Ectodermal cell (in vitro differentiated cells): ENCODE measurements at regions not wholly inside any gene's neighbourhood (a gene's known extent, or its start where the extent isn't known, plus 50 kb on each side); places are given as distances from the start of the nearest gene placed in this dataset.
"Not testable (repeated sequence)": the region's sequence is repeated elsewhere in the genome, so short reads cannot be mapped to it uniquely, and the experiment has no call there.

Experiments
- H3K27ac ChIP-seq: 2 replicates; pipeline ENCODE4 v1.7.0; 2013; ENCODE audit warnings: mild to moderate bottlenecking, low read depth, low read length; ENCODE audit not compliant: insufficient read depth, poor library complexity, severe bottlenecking
- H3K27me3 ChIP-seq: 2 replicates; pipeline ENCODE4 v1.7.0; 2013; ENCODE audit warnings: mild to moderate bottlenecking, low read length; ENCODE audit not compliant: insufficient read depth, control insufficient read depth, poor library complexity, severe bottlenecking
- H3K36me3 ChIP-seq: one replicate; pipeline ENCODE4 v1.7.0; 2013; ENCODE audit warnings: low read length; ENCODE audit not compliant: control insufficient read depth, insufficient read depth
- H3K4me1 ChIP-seq: one replicate; pipeline ENCODE4 v1.7.0; 2013; ENCODE audit warnings: low read length; ENCODE audit not compliant: control insufficient read depth, insufficient read depth
- H3K4me3 ChIP-seq: 2 replicates; pipeline ENCODE4 v1.7.0; 2013; ENCODE audit warnings: low read depth, low read length, control low read depth; ENCODE audit not compliant: insufficient read depth
- H3K9me3 ChIP-seq: 2 replicates; pipeline ENCODE4 v1.7.0; 2013; ENCODE audit warnings: mild to moderate bottlenecking, low read length, moderate library complexity; ENCODE audit not compliant: control insufficient read depth
- WGBS, 2 experiments: methylation state at CpG; one replicate each; pipeline ENCODE4 v1.1.7; 2013; ENCODE audit warnings: missing lambda C conversion rate in 2 of 2; 5-methylcytosine and 5-hydroxymethylcytosine counted together

DNA sequence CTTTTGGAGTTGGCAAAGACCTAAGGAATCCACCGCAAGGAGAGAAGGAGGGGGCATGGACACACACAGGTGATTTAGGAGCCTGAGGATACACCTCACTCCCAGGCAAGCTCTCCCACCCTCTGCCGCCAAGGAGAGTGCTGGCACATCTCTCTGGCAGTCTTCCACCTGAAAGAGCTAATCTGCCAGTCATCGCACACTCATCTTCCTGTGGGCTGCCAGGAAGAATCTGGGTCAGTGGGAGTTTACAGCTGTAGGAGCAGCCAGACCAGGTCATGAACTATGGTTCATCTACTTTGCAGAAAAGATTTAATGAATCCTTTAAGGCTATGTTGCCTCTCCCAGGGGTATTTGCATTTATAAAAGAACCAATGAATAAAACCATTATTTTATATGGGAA, 170.6 kb upstream of the TSC22D2 start:
- Histone ChIP-seq H3K36me3 (no peaks in the 10 kb centered on the region), H3K4me1 (peaks cover 9% of the 10 kb centered on the region), H3K4me3 (no peak overlapping the region), H3K27me3 (no peaks in the 10 kb centered on the region), H3K27ac (no peak overlapping the region), H3K9me3 (no peaks in the 10 kb centered on the region)
- WGBS, 2 experiments: 90 to 92% methylated on average over 3 of the region's 3 CpGs

DNA sequence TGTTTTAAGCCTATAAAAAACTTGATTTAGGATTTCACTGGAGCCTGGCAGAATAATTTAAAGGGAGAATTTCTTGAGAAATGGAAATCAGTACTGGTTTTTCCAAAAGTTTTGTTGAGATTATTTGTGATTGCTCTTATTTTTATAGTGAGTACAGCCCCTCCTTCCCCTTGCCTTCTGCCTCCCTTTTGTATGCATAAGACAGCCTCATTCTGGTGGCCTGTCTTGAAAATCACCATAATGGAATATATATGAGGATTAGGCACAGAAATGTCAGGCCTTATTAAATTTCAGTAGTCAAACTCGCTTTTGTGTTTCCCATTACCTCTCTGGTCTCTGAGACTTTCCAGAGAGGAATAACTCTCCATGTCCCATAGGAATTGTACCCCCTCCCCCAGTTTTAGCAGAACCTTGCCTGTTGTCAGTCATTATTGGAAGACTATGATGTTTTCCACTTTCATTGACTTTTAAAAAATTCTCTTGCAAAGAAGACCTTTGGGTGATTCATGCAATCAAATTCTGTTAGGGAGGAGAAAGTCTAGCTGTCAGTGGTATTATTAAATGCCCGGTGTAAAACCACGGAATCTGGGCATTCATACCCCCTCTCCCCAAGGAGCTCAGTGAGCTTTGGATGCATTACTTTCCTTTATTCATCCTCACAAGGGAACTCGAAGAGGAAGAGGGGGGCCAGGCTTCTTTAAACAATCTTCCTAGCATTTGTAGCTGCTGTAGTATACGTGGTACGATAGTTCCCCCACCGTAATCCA, 171.6 kb upstream of the TSC22D2 start:
- Histone ChIP-seq H3K4me3 (no peak overlapping the region), H3K9me3 (no peaks in the 10 kb centered on the region), H3K36me3 (no peaks in the 10 kb centered on the region), H3K4me1 (peaks cover 8% of the 10 kb centered on the region), H3K27ac (no peak overlapping the region), H3K27me3 (no peaks in the 10 kb centered on the region)
- 74 to 94% methylated on average over 6 to 7 of the region's 7 CpGs for WGBS, 2 experiments

DNA sequence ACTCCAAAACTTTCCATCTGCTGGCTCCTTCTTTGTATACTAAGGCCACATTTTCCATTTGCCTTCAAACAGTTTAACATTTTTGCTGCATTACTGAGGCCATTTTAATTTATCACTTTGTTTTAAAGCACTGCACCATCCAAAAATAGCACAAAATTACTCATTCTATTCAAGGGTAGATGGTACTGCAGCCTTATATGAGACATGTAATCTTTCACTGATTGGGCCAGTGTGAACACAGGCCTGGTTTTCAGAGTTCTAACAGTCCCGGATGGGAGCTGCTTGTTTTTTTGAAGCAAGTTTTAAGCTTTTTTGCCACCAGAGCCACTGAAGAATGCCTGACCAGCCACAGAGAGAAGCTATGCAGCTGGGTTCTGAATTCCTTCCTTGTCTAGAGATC, 172.3 kb upstream of the TSC22D2 start:
- 82 to 84% methylated on average over 1 of the region's 1 CpG for WGBS, 2 experiments

DNA sequence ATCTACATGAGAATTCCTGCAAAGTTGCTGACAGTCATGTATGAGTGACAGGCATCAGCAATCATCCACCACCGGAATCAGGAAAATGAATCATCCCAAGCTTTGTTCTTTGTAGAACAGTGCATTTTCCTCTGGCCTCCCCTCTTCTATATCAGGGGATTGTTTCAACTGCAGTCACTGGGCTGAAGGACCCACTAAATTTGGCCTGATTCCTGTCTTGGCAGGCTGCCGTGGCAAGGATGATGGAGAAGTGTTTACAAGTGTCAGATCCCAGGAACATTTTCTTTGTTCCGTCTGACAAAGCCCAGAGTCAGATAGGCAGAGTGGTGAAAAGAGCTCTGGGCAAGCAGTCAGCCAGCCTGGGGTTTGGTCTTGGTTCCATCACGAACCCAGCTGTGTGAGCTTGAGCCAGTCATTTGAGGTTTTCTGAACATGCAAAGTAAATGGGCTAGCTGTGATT, 175.1 kb upstream of the TSC22D2 start:
- H3K4me3 ChIP-seq: no peak overlapping the region
- WGBS, 2 experiments: 61 to 65% methylated on average over 4 of the region's 4 CpGs

More for the DNA sequence above, 172.3 kb upstream of the TSC22D2 start:
- no peak overlapping the region for H3K27ac ChIP-seq
- H3K4me1 ChIP-seq: peaks cover 3% of the 10 kb centered on the region
- H3K36me3 ChIP-seq: no peaks in the 10 kb centered on the region
- no peaks in the 10 kb centered on the region for H3K9me3 ChIP-seq
- no peak overlapping the region for H3K4me3 ChIP-seq
- H3K27me3 ChIP-seq: no peaks in the 10 kb centered on the region

DNA sequence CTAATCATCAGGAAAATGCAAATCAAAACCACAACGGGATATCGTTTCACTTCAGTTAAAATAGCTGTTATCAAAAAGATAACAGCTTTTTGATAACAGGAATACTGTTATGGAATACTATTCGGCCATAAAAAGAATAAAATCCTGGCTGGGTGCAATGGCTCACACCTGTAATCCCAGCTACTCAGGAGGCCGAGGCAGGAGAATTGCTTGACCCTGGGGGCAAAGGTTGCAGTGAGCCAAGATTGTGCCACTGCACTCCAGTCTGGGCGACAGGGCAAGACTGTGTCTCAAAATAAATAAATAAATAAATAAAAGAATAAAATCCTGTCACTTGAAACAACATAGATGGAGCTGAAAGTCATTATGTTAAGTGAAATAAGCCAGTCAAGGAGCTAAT, 178.1 kb upstream of the TSC22D2 start:
- Histone ChIP-seq H3K4me3 (no peak overlapping the region), H3K27me3 (no peaks in the 10 kb centered on the region), H3K36me3 (no peaks in the 10 kb centered on the region), H3K9me3 (no peaks in the 10 kb centered on the region), H3K27ac (no peak overlapping the region), H3K4me1 (no peaks in the 10 kb centered on the region)
- WGBS, 2 experiments: 95 to 98% methylated on average over 3 to 4 of the region's 5 CpGs

More for the DNA sequence above, 175.1 kb upstream of the TSC22D2 start:
- Histone ChIP-seq H3K27ac (no peak overlapping the region), H3K36me3 (no peaks in the 10 kb centered on the region), H3K27me3 (no peaks in the 10 kb centered on the region), H3K4me1 (no peaks in the 10 kb centered on the region), H3K9me3 (no peaks in the 10 kb centered on the region)

DNA sequence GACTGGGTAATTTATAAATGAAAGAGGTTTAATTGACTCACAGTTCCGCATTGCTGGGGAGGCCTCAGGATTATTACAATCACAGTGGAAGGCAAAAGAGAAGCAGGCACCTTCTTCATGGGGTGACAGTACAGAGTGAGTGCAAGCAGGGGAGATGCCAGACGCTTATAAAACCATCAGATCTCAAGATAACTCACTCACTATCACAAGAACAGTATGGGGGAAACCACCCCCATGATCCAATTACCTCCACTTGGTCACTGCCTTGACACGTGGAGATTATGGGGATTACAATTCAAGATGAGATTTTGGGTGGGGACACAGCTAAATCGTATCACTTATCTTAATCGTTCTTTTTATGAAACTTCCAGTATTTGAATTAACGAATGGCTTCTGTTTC, 179.5 kb upstream of the TSC22D2 start:
- H3K4me3 ChIP-seq, H3K36me3 ChIP-seq, H3K9me3 ChIP-seq, H3K27ac ChIP-seq, H3K4me1 ChIP-seq, H3K27me3 ChIP-seq: not testable (repeated sequence)
- WGBS, 2 experiments: 94 to 97% methylated on average over 6 of the region's 6 CpGs

DNA sequence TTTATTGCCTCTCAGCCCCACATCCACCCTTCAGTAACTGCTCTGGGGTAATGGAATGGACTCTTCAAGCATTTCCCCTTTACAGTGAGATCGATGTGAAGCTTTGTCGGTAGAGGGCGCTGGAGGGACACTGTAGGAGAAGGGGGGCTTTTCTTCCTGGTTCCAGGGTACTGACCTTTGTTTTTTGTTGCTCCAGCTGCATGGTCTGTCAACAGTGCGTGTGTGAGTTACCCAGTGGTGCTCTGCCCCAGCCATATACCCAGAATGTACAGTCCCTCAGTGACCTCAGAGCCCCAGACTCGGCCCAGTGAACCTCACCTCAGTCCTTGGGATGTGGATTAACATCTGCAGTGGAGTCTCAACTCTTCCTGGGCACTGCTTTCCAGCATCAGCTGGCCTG, 180.3 kb upstream of the TSC22D2 start:
- H3K4me3 ChIP-seq: no peak overlapping the region
- H3K4me1 ChIP-seq: peaks cover 3% of the 10 kb centered on the region
- H3K27ac ChIP-seq: no peak overlapping the region
- WGBS, 2 experiments: 23 to 24% methylated on average over 5 of the region's 5 CpGs
- no peaks in the 10 kb centered on the region for H3K36me3 ChIP-seq
- H3K27me3 ChIP-seq: no peaks in the 10 kb centered on the region
- no peaks in the 10 kb centered on the region for H3K9me3 ChIP-seq

DNA sequence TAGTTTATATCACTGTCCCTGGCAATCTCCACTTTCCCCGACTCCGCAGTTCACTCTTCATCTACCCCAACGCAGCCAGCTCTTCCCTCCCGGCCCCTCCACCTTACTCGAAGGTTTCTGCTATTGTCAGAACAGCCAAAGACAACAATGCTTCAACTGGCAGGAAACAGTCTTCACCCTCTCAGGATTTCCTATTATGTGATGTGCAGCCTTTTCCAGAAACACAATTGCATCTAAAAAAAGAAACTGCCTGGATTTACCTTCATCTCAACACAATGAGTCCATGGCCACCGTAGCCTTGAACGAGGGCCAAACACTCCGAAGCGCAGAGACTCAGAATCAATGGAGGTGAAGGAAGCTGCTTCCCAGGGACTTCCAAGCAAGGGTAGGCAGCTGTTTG, 182.1 kb upstream of the TSC22D2 start:
- Histone ChIP-seq H3K36me3 (no peaks in the 10 kb centered on the region), H3K27ac (no peak overlapping the region), H3K4me3 (no peak overlapping the region), H3K4me1 (peaks cover 5% of the 10 kb centered on the region), H3K9me3 (no peaks in the 10 kb centered on the region), H3K27me3 (peaks cover 8% of the 10 kb centered on the region)
- 85 to 86% methylated on average over 9 of the region's 9 CpGs for WGBS, 2 experiments

DNA sequence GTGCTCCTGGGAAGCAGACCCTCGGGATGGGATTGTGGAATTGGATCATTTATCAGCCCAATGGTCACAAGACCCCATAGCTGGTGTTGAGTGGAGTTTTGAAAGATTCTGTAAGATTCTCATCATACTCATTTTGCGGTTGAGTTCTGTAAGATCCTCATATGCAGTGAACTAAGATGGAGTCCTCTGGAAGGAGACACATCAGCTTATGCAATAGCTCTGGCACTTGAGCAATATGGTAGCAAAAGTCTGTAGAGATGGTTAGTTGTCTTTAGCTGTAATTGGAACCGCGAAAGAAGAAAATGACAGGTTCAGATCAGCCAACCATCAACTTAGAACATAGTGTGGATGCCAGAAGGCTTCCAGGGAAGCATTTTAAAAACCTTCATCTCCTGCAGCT, 184.5 kb upstream of the TSC22D2 start:
- no peak overlapping the region for H3K4me3 ChIP-seq
- 92 to 96% methylated on average over 4 of the region's 4 CpGs for WGBS, 2 experiments
- H3K27me3 ChIP-seq: peaks cover 8% of the 10 kb centered on the region
- no peaks in the 10 kb centered on the region for H3K36me3 ChIP-seq
- H3K27ac ChIP-seq: no peak overlapping the region
- H3K4me1 ChIP-seq: peaks cover 15% of the 10 kb centered on the region
- H3K9me3 ChIP-seq: no peaks in the 10 kb centered on the region

DNA sequence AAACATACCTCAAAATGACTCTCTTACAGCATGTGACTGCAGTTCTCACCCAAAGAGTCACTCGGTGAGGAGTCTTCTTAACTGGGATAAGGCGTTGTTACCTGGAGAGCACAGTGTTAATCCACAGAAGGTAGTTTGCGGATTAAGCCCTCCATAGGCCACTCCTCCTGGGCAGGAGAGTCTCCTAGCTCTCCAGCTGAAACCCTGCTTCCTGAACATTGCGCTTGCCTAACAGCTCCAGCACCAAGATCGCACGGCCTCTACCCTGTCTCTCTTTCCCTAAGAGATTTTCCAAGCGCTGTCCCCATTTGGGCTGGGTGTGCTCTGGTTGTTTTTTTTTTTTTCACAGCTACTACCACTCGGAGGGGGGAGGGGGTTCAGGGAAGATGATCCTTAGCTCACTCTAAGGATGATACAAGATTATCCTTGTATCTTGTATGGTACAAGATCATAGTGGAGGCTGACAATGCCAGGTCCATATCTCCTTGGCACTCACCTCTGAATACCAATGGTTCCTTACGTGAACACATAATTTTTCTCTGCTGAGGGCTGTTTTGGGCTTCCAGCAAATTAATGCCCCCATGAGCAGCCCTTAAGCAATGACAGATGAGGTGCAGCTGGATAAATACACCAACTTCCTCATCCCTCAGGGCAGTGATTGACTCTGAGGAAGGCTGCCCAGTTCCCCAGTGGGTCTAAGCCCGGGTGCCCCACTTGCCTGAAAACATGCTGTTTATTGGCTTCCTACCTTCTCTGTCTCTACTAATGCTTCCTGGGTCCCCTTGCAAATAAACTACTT, 185.2 kb upstream of the TSC22D2 start:
- H3K4me3 ChIP-seq: no peak overlapping the region
- 67 to 78% methylated on average over 9 to 10 of the region's 10 CpGs for WGBS, 2 experiments
- H3K9me3 ChIP-seq: no peaks in the 10 kb centered on the region
- H3K27ac ChIP-seq: no peak overlapping the region
- H3K4me1 ChIP-seq: peaks cover 15% of the 10 kb centered on the region
- no peaks in the 10 kb centered on the region for H3K36me3 ChIP-seq
- peaks cover 8% of the 10 kb centered on the region for H3K27me3 ChIP-seq
